Ishikawa (cell line): ENCODE measurements at regions not wholly inside any gene's neighbourhood (a gene's known extent, or its start where the extent isn't known, plus 50 kb on each side); places are given as distances from the start of the nearest gene placed in this dataset.

Experiments used
- CEBPB ChIP-seq: IDR thresholded peaks from 2 replicates; pipeline ENCODE4 v1.6.1; 2012
- CREB1 ChIP-seq: IDR thresholded peaks from 2 replicates; pipeline ENCODE4 v1.6.1; 2012; ENCODE audit warnings: low read depth
- EGR1 ChIP-seq: IDR thresholded peaks from 2 replicates; pipeline ENCODE4 v1.6.1; 2012
- EP300 ChIP-seq: IDR thresholded peaks from 2 replicates; pipeline ENCODE4 v1.6.1; 2012; ENCODE audit warnings: borderline replicate concordance
- FOXM1 ChIP-seq: IDR thresholded peaks from 2 replicates; pipeline ENCODE4 v1.6.1; 2012; ENCODE audit warnings: low read depth, borderline replicate concordance
- MAX ChIP-seq: IDR thresholded peaks from 2 replicates; pipeline ENCODE4 v1.6.1; 2012
- NFIC ChIP-seq: IDR thresholded peaks from 2 replicates; pipeline ENCODE4 v1.6.1; 2012
- RAD21 ChIP-seq: IDR thresholded peaks from 2 replicates; pipeline ENCODE4 v1.6.1; 2012; ENCODE audit warnings: low read depth
- TAF1 ChIP-seq: IDR thresholded peaks from 2 replicates; pipeline ENCODE4 v1.6.1; 2012; ENCODE audit warnings: low read depth, mild to moderate bottlenecking
- TCF12 ChIP-seq: IDR thresholded peaks from 2 replicates; pipeline ENCODE4 v1.6.1; 2012; ENCODE audit warnings: low read depth
- TEAD4 ChIP-seq: IDR thresholded peaks from 2 replicates; pipeline ENCODE4 v1.6.1; 2012
- YY1 ChIP-seq: IDR thresholded peaks from 2 replicates; pipeline ENCODE4 v1.6.1; 2012; ENCODE audit warnings: low read depth
- ZBTB7A ChIP-seq: IDR thresholded peaks from 2 replicates; pipeline ENCODE4 v1.6.1; 2012; ENCODE audit warnings: low read depth
- TF ChIP-seq, protein P1 (sequence below): IDR thresholded peaks from 2 replicates; pipeline ENCODE4 v1.6.1; 2012
- TF ChIP-seq, protein P2 (sequence below): IDR thresholded peaks from 2 replicates; pipeline ENCODE4 v1.6.1; 2012; ENCODE audit warnings: low read depth, mild to moderate bottlenecking

DNA sequence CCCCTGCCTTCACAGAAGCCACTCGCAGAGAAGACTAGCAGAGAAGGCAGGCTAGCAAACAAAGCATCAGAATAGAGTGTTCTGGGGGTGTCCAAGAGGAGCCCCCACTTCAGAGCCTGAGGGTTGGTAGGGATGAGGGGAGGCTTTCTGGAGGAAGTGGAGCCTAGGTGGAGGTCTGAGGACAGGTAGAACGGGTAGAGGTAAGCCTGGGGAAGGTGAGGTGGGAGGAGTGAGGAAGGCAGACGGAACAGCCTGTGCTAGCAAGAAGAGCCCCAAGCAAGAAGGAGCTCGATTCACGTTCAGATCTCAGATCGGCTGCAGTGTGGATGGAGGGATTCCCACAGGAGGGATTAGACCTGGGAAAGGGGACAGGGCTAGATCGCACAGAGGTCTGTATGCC lies 66.0 kb upstream of the DUSP5 start:
- TF ChIP-seq RAD21 (no peak), CEBPB (no peak), EP300 (no peak), MAX (no peak), ZBTB7A (no peak), CREB1 (no peak), FOXM1 (no peak), TAF1 (no peak), NFIC (no peak), TEAD4 (no peak), TCF12 (no peak), EGR1 (no peak), YY1 (no peak)
- TF ChIP-seq, protein P1, sequence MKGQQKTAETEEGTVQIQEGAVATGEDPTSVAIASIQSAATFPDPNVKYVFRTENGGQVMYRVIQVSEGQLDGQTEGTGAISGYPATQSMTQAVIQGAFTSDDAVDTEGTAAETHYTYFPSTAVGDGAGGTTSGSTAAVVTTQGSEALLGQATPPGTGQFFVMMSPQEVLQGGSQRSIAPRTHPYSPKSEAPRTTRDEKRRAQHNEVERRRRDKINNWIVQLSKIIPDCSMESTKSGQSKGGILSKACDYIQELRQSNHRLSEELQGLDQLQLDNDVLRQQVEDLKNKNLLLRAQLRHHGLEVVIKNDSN, result no peak
- TF ChIP-seq, protein P2, sequence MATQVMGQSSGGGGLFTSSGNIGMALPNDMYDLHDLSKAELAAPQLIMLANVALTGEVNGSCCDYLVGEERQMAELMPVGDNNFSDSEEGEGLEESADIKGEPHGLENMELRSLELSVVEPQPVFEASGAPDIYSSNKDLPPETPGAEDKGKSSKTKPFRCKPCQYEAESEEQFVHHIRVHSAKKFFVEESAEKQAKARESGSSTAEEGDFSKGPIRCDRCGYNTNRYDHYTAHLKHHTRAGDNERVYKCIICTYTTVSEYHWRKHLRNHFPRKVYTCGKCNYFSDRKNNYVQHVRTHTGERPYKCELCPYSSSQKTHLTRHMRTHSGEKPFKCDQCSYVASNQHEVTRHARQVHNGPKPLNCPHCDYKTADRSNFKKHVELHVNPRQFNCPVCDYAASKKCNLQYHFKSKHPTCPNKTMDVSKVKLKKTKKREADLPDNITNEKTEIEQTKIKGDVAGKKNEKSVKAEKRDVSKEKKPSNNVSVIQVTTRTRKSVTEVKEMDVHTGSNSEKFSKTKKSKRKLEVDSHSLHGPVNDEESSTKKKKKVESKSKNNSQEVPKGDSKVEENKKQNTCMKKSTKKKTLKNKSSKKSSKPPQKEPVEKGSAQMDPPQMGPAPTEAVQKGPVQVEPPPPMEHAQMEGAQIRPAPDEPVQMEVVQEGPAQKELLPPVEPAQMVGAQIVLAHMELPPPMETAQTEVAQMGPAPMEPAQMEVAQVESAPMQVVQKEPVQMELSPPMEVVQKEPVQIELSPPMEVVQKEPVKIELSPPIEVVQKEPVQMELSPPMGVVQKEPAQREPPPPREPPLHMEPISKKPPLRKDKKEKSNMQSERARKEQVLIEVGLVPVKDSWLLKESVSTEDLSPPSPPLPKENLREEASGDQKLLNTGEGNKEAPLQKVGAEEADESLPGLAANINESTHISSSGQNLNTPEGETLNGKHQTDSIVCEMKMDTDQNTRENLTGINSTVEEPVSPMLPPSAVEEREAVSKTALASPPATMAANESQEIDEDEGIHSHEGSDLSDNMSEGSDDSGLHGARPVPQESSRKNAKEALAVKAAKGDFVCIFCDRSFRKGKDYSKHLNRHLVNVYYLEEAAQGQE, result no peak

DNA sequence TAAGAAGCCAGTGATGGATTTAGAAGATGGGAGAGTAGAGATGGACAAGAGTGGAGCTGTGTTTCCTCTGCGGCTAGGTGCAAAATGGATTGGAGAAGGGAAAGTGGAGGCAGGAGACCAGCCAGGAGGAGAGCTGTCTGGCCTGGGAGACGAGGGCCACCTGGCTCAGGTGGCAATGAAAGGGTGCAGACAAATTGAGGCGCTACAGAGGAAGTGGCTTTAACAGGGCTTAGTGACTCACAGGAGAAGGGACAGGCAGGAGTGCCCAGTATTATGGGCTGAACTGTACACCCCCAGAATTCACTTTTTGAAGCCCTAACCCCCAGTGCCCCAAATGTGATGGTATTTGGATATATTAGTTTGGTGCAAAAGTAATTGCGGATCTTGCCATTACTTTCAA lies 65.6 kb upstream of the DUSP5 start:
- TF ChIP-seq TEAD4, result no peak
- no peak for TF ChIP-seq EP300
- TF ChIP-seq EGR1, result no peak
- no peak for TF ChIP-seq TCF12
- TF ChIP-seq YY1, result no peak
- no peak for TF ChIP-seq TAF1
- TF ChIP-seq, protein P1, result no peak
- no peak for TF ChIP-seq MAX
- TF ChIP-seq CEBPB, result no peak
- TF ChIP-seq, protein P2, result no peak
- no peak for TF ChIP-seq NFIC
- TF ChIP-seq CREB1, result no peak
- TF ChIP-seq ZBTB7A, result no peak
- TF ChIP-seq FOXM1, result no peak
- no peak for TF ChIP-seq RAD21

DNA sequence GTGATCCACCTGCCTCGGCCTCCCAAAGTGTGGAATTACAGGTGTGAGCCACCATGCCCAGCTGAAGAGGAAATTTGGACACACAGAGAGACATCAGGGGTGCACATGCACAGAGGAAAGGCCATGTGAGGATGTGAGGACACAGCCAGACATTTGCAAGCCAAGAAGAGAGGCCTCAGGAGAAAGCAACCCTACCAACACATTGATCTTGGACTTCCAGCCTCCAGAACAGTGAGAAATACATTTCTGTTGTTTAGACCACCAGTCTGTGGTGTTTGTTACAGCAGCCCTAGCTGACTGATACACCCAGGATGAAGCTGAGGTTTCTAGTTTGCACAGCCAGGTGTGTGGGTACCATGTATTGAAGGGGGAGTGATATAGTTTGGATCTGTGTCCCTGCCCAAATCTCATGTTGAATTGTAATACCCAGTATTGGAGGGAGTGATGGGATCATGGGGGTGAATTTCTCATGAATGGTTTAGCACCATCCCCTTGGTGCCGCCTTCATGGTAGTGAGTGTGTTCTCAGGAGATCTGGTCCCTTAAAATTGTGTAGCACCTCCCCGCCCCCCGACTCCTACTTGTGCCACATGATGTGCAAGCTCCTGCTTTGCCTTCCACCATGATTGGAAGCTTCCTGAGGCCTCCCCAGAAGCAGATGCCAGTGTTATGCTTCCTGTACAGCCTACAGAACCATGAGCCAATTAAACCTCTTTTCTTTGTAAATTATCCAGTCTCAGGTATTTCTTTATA lies 64.7 kb upstream of the DUSP5 start:
- TF ChIP-seq EGR1, result no peak
- TF ChIP-seq TEAD4, result no peak
- TF ChIP-seq FOXM1, result no peak

- TF ChIP-seq, protein P1, result no peak
- no peak for TF ChIP-seq YY1
- no peak for TF ChIP-seq CEBPB
- 0 out of 2 replicates have a peak, but pooled peaks have one; percentile 13 for TF ChIP-seq NFIC
- no peak for TF ChIP-seq TCF12
- no peak for TF ChIP-seq EP300
- no peak for TF ChIP-seq ZBTB7A
- TF ChIP-seq CREB1, result no peak
Measured at GRCh38 chr10:110433740-110434139, 64.0 kb upstream of the DUSP5 start.

DNA sequence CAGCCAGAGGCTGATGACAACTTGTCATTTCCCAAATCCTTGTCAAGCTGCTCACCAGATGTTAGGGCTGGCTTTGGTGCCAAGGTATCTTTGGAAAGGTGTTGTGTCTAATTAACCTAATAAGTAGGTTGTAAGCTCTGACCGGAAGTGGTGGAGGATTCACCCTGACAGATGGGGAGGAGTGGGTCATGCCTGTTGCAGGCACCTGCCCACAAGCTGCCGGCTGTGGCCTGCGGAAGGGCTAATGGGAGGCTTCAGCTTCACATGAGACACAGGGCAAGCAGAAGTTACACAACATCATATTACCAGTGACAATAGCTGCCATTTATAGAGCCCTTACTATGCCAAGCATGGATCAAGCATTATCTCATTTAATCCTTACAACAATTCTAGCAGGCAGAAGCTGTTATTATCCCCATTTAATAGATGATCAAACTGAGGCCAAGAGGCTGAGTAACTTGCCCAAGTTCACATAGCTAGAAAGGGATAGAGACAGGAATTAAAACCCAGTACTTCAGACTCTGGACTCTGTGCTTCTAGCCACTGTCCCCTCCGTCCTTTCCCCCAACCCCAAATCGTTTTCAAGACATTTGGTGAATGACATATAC lies 63.1 kb upstream of the DUSP5 start:
- TF ChIP-seq EP300, result no peak
- no peak for TF ChIP-seq TEAD4
- TF ChIP-seq, protein P2, result no peak
- no peak for TF ChIP-seq CREB1
- no peak for TF ChIP-seq RAD21
- TF ChIP-seq TAF1, result no peak
- TF ChIP-seq YY1, result no peak
- TF ChIP-seq ZBTB7A, result no peak
- TF ChIP-seq CEBPB, result no peak
- TF ChIP-seq NFIC, result no peak
- TF ChIP-seq FOXM1, result no peak
- no peak for TF ChIP-seq TCF12
- TF ChIP-seq, protein P1, result no peak
- TF ChIP-seq MAX, result no peak
- no peak for TF ChIP-seq EGR1
